H1 (cell line): ENCODE measurements at regions not wholly inside any gene's neighbourhood (a gene's known extent, or its start where the extent isn't known, plus 50 kb on each side); places are given as distances from the start of the nearest gene placed in this dataset.

ENCODE experiments used
- CTCF ChIA-PET: fragments of 300-600 bp; sonication (Branson Sonifier 250); formaldehyde crosslinking; loops from one replicate; lab custom pipeline; 2021; ENCODE audit not compliant: partially characterized antibody; lab: Charles Lee
- POLR2A ChIA-PET: fragments of 300-600 bp; sonication (Branson Sonifier 250); formaldehyde crosslinking; loops from one replicate; lab custom pipeline; 2021; ENCODE audit warnings: inconsistent platforms; ENCODE audit not compliant: partially characterized antibody; lab: Charles Lee
- DNase-seq, 2 experiments: peaks; one replicate each; pipeline versions ENCODE4 v3.0.0 to v3.0.0-alpha.2; 2010 to 2022; ENCODE audit warnings: low spot score in 2 of 2, low read depth in 1 of 2, mixed read lengths in 1 of 2
- FAIRE-seq: peaks from 2 replicates; lab custom pipeline; 2011; peaks lifted over from hg19 to GRCh38; lab: Jason Lieb, UNC
- H2AFZ ChIP-seq: 2 replicates; pipeline ENCODE4 v1.8.1; 2012; ENCODE audit warnings: low read length, inconsistent platforms
- H2AK5ac ChIP-seq: 2 replicates; pipeline ENCODE4 v1.6.1; 2013; ENCODE audit warnings: low read depth, low read length
- H2BK120ac ChIP-seq: replicated peaks from 2 replicates; pipeline ENCODE3; 2013; ENCODE audit warnings: low read depth, low read length, inconsistent platforms
- H2BK12ac ChIP-seq: 2 replicates; pipeline ENCODE4 v1.6.1; 2013; ENCODE audit warnings: low read depth, low read length
- H2BK15ac ChIP-seq: 2 replicates; pipeline ENCODE4 v1.6.1; 2013; ENCODE audit warnings: low read length
- H2BK20ac ChIP-seq: 2 replicates; pipeline ENCODE4 v1.6.1; 2013; ENCODE audit warnings: low read length
- H2BK5ac ChIP-seq: 2 replicates; pipeline ENCODE4 v1.6.1; 2013; ENCODE audit warnings: low read depth, low read length
- H3K14ac ChIP-seq: 2 replicates; pipeline ENCODE4 v1.6.1; 2013; ENCODE audit warnings: inconsistent platforms; ENCODE audit not compliant: insufficient read length
- H3K18ac ChIP-seq: 2 replicates; pipeline ENCODE4 v1.6.1; 2013; ENCODE audit warnings: low read length; ENCODE audit errors: extremely low read depth
- H3K23ac ChIP-seq: 2 replicates; pipeline ENCODE4 v1.6.1; 2013; ENCODE audit warnings: inconsistent platforms; ENCODE audit not compliant: insufficient read length
- H3K23me2 ChIP-seq: 2 replicates; pipeline ENCODE4 v1.6.1; 2013; ENCODE audit warnings: low read depth, low read length
- H3K27ac ChIP-seq: 2 replicates; pipeline ENCODE4 v1.6.1; 2011; ENCODE audit warnings: low read depth, low read length, inconsistent platforms
- H3K27me3 ChIP-seq, 4 experiments: replicated peaks in 1 of 4; 1 replicate in 1 of 4; 2 replicates in 3 of 4; pipeline versions ENCODE4 v1.6.1 to v1.8.1; 2011 to 2013; ENCODE audit warnings: low read length in 3 of 4, mild to moderate bottlenecking in 3 of 4, inconsistent platforms in 2 of 4, mixed read lengths in 2 of 4, moderate library complexity in 1 of 4; ENCODE audit not compliant: control insufficient read depth in 3 of 4, insufficient read depth in 3 of 4; ENCODE audit errors: extremely low read depth in 1 of 4
- H3K36me3 ChIP-seq, 4 experiments: 2 replicates each; pipeline versions ENCODE4 v1.6.1 to v1.8.1; 2011 to 2013; ENCODE audit warnings: mild to moderate bottlenecking in 4 of 4, low read length in 3 of 4, moderate library complexity in 2 of 4, control low read depth in 1 of 4, inconsistent platforms in 1 of 4; ENCODE audit not compliant: insufficient read depth in 4 of 4, control insufficient read depth in 2 of 4
- H3K4ac ChIP-seq: replicated peaks from 2 replicates; pipeline ENCODE3; 2013; ENCODE audit warnings: low read length, low read depth, mixed read lengths, inconsistent platforms; ENCODE audit not compliant: insufficient read length
- H3K4me1 ChIP-seq, 4 experiments: replicated peaks in 1 of 4; 1 replicate in 1 of 4; 2 replicates in 3 of 4; pipeline versions ENCODE4 v1.6.1 to v1.8.1; 2011 to 2013; ENCODE audit warnings: low read length in 3 of 4, inconsistent platforms in 2 of 4, mixed read lengths in 1 of 4; ENCODE audit not compliant: insufficient read depth in 4 of 4, control insufficient read depth in 3 of 4
- H3K4me2 ChIP-seq, 2 experiments: 2 replicates each; pipeline versions ENCODE4 v1.6.1 to v1.8.1; 2011 to 2013; ENCODE audit warnings: low read depth in 2 of 2, low read length in 2 of 2, control low read depth in 1 of 2, inconsistent platforms in 1 of 2, mild to moderate bottlenecking in 1 of 2; ENCODE audit not compliant: insufficient read depth in 1 of 2
- H3K4me3 ChIP-seq, 4 experiments: fragments of 200-600, 300-600 bp in 1 of 4; sonication (generic), shearing (Covaris generic), sonication (Bioruptor Twin) in 1 of 4; 2 replicates each; pipeline versions ENCODE4 v1.5.1 to v1.8.1; 2011 to 2016; ENCODE audit warnings: low read length in 4 of 4, low read depth in 3 of 4, control low read depth in 2 of 4, inconsistent platforms in 2 of 4, mild to moderate bottlenecking in 2 of 4, mixed read lengths in 1 of 4, moderate library complexity in 1 of 4; ENCODE audit not compliant: insufficient read depth in 2 of 4; ENCODE audit errors: extremely low read depth in 1 of 4
- H3K56ac ChIP-seq: replicated peaks from 2 replicates; pipeline ENCODE3; 2013; ENCODE audit warnings: low read depth, mild to moderate bottlenecking, mixed read lengths, low read length, inconsistent platforms; ENCODE audit not compliant: insufficient read length
- H3K79me1 ChIP-seq: 2 replicates; pipeline ENCODE4 v1.6.1; 2013; ENCODE audit warnings: low read depth, low read length, control low read depth
- H3K79me2 ChIP-seq, 2 experiments: 2 replicates each; pipeline versions ENCODE4 v1.6.1 to v1.8.1; 2012 to 2013; ENCODE audit warnings: low read length in 2 of 2, mild to moderate bottlenecking in 2 of 2, inconsistent platforms in 1 of 2; ENCODE audit not compliant: insufficient read depth in 2 of 2, control insufficient read depth in 1 of 2
- H3K9ac ChIP-seq, 4 experiments: replicated peaks in 1 of 4; 1 replicate in 1 of 4; 2 replicates in 3 of 4; pipeline versions ENCODE4 v1.6.1 to v1.8.1; 2011 to 2013; ENCODE audit warnings: low read depth in 3 of 4, low read length in 3 of 4, control low read depth in 2 of 4, mild to moderate bottlenecking in 2 of 4, moderate library complexity in 2 of 4, inconsistent platforms in 1 of 4; ENCODE audit errors: extremely low read depth in 1 of 4
- H3K9me3 ChIP-seq, 2 experiments: 2 replicates each; pipeline versions ENCODE4 v1.6.1 to v1.8.1; 2012 to 2013; ENCODE audit warnings: mild to moderate bottlenecking in 2 of 2, moderate library complexity in 2 of 2, control low read depth in 1 of 2, inconsistent platforms in 1 of 2, low read depth in 1 of 2, low read length in 1 of 2, mixed read lengths in 1 of 2; ENCODE audit not compliant: insufficient read depth in 2 of 2
- H4K20me1 ChIP-seq, 2 experiments: replicated peaks in 1 of 2; 2 replicates each; pipeline versions ENCODE3 to v1.8.1; 2011 to 2013; ENCODE audit warnings: inconsistent platforms in 2 of 2, low read length in 2 of 2, mild to moderate bottlenecking in 1 of 2; ENCODE audit not compliant: insufficient read depth in 2 of 2, control insufficient read depth in 1 of 2
- H4K5ac ChIP-seq: 2 replicates; pipeline ENCODE4 v1.6.1; 2013; ENCODE audit warnings: low read length, low read depth, mixed read lengths, inconsistent platforms; ENCODE audit not compliant: insufficient read length
- H4K8ac ChIP-seq: 2 replicates; pipeline ENCODE4 v1.8.0; 2013; ENCODE audit warnings: mild to moderate bottlenecking, moderate library complexity, low read length, inconsistent platforms; ENCODE audit not compliant: insufficient read depth; ENCODE audit errors: extremely low read depth
- H4K91ac ChIP-seq: replicated peaks from 2 replicates; pipeline ENCODE3; 2013; ENCODE audit warnings: low read length, mixed read lengths, inconsistent platforms; ENCODE audit not compliant: insufficient read length
- ATF3 ChIP-seq: IDR thresholded peaks from 2 replicates; pipeline ENCODE4 v1.6.1; 2011; ENCODE audit warnings: low read depth, mild to moderate bottlenecking, low read length; ENCODE audit not compliant: insufficient read depth
- BACH1 ChIP-seq: IDR thresholded peaks from 2 replicates; pipeline ENCODE4 v1.6.1; 2012; ENCODE audit warnings: low read length, improper control_type of control experiment
- CHD2 ChIP-seq: IDR thresholded peaks from 2 replicates; pipeline ENCODE4 v1.6.1; 2012; ENCODE audit warnings: low read length, improper control_type of control experiment
- CREB1 ChIP-seq: IDR thresholded peaks from 2 replicates; pipeline ENCODE4 v1.6.1; 2012; ENCODE audit warnings: inconsistent platforms
- EZH2 ChIP-seq: fragments of 200-600 bp; sonication (generic); IDR thresholded peaks from 2 replicates; pipeline ENCODE4 v1.7.1; 2012; ENCODE audit warnings: low read depth, mild to moderate bottlenecking, moderate library complexity, low read length, inconsistent platforms; ENCODE audit not compliant: severe bottlenecking
- GTF2F1 ChIP-seq: IDR thresholded peaks from 2 replicates; pipeline ENCODE4 v1.6.1; 2012; ENCODE audit warnings: low read depth, low read length, improper control_type of control experiment, borderline replicate concordance
- KDM5A ChIP-seq: fragments of 200-600 bp; IDR thresholded peaks from 2 replicates; pipeline ENCODE4 v1.7.1; 2012; ENCODE audit warnings: mild to moderate bottlenecking, low read length, inconsistent platforms, mixed read lengths
- MAFK ChIP-seq: IDR thresholded peaks from 2 replicates; pipeline ENCODE4 v1.6.1; 2012; ENCODE audit warnings: low read depth, mild to moderate bottlenecking, improper control_type of control experiment, low read length
- NANOG ChIP-seq: IDR thresholded peaks from 2 replicates; pipeline ENCODE4 v1.6.1; 2011; ENCODE audit warnings: low read length, low read depth, mild to moderate bottlenecking, inconsistent platforms; ENCODE audit not compliant: insufficient read depth, poor library complexity, severe bottlenecking
- RFX5 ChIP-seq: IDR thresholded peaks from 2 replicates; pipeline ENCODE4 v1.6.1; 2011; ENCODE audit warnings: low read depth, low read length, improper control_type of control experiment, borderline replicate concordance
- SIX5 ChIP-seq: IDR thresholded peaks from 2 replicates; pipeline ENCODE4 v1.6.1; 2011; ENCODE audit warnings: mild to moderate bottlenecking, low read depth, low read length
- SP4 ChIP-seq: IDR thresholded peaks from 2 replicates; pipeline ENCODE4 v1.6.1; 2012; ENCODE audit warnings: low read length, inconsistent platforms
- SRF ChIP-seq: IDR thresholded peaks from 2 replicates; pipeline ENCODE4 v1.6.1; 2011; ENCODE audit warnings: mild to moderate bottlenecking, low read depth, low read length, moderate library complexity
- WGBS, 2 experiments: shearing (Covaris generic) in 1 of 2; methylation state at CpG; one replicate each; pipeline versions ENCODE4 v1.1.6 to v1.1.7; 2013 to 2015; ENCODE audit warnings: low lambda C conversion rate in 2 of 2, mixed read lengths in 2 of 2, inconsistent platforms in 1 of 2, low coverage in 1 of 2, missing lambda C conversion rate in 1 of 2; ENCODE audit not compliant: insufficient replicate concordance in 2 of 2, insufficient coverage in 1 of 2, insufficient read length in 1 of 2; ENCODE audit errors: extremely low coverage in 1 of 2, missing lambda C conversion rate in 1 of 2; 5-methylcytosine and 5-hydroxymethylcytosine counted together

- H4K91ac ChIP-seq = no peak overlapping the region
- H4K8ac ChIP-seq = no peak overlapping the region
- H3K23me2 ChIP-seq = no peaks in the 10 kb centered on the region
- H2BK15ac ChIP-seq = no peak overlapping the region
- H2AK5ac ChIP-seq = no peak overlapping the region
- H3K9me3 ChIP-seq = no peaks in the 10 kb centered on the region; a peak in 1 of 4 replicates
- CTCF ChIA-PET = no interaction called here
- H3K4ac ChIP-seq = no peak overlapping the region
- H3K79me2 ChIP-seq = no peaks in the 10 kb centered on the region
- no peak overlapping the region for H3K9ac ChIP-seq
- no peak for DNase-seq
- no peak for FAIRE-seq
- no peak overlapping the region for H2AFZ ChIP-seq
- H3K14ac ChIP-seq = no peak overlapping the region
- 86% methylated on average over 4 of the region's 4 CpGs; no CpG with 5 or more reads in 1 of the 2 experiments for WGBS, 2 experiments
- no peak for TF ChIP-seq EZH2
- no peak for TF ChIP-seq MAFK
- no peak for TF ChIP-seq SP4
- no peak for TF ChIP-seq KDM5A
- no peak for TF ChIP-seq RFX5
- TF ChIP-seq SRF = no peak
- TF ChIP-seq ATF3 = no peak
- no peak for TF ChIP-seq CHD2
- TF ChIP-seq BACH1 = no peak
- no peak for TF ChIP-seq NANOG
- TF ChIP-seq CREB1 = no peak
- no peak for TF ChIP-seq SIX5
- no peak for TF ChIP-seq GTF2F1
- TF ChIP-seq, all 59 proteins: peak for 0
- H2BK20ac ChIP-seq = no peak overlapping the region
- H3K4me2 ChIP-seq = no peak overlapping the region
- H3K27ac ChIP-seq = no peak overlapping the region
- no peak overlapping the region for H3K18ac ChIP-seq
- POLR2A ChIA-PET = no interaction called here
- H2BK120ac ChIP-seq = no peak overlapping the region
- H4K5ac ChIP-seq = no peak overlapping the region
- no peak overlapping the region for H2BK5ac ChIP-seq
- no peak overlapping the region for H3K56ac ChIP-seq
- H3K23ac ChIP-seq = no peak overlapping the region
- H4K20me1 ChIP-seq = no peaks in the 10 kb centered on the region
- H3K4me3 ChIP-seq = no peak overlapping the region
- no peaks in the 10 kb centered on the region for H3K27me3 ChIP-seq
- H3K36me3 ChIP-seq = no peaks in the 10 kb centered on the region
- H3K4me1 ChIP-seq = no peaks in the 10 kb centered on the region
- no peak overlapping the region for H2BK12ac ChIP-seq
- no peaks in the 10 kb centered on the region for H3K79me1 ChIP-seq
These were observed 333.5 kb downstream of the PCDH18 start for GRCh38 chr4:137198791-137199190.
